DOHH2 (cell line): ENCODE measurements at regions not wholly inside any gene's neighbourhood (a gene's known extent, or its start where the extent isn't known, plus 50 kb on each side); places are given as distances from the start of the nearest gene placed in this dataset.

Experiments used
- H3F3A ChIP-seq: fragments of 200-600 bp; sonication (generic), shearing (Covaris generic); 2 replicates; pipeline ENCODE4 v1.6.0; 2016; ENCODE audit warnings: antibody characterized with exemption, mild to moderate bottlenecking; ENCODE audit not compliant: control insufficient read depth, insufficient read depth
- H3K27ac ChIP-seq: fragments of 200-600 bp; sonication (generic); 2 replicates; pipeline ENCODE4 v1.5.1; 2014; ENCODE audit warnings: low read depth, mild to moderate bottlenecking, low read length, moderate library complexity
- H3K27me3 ChIP-seq: fragments of 200-600 bp; sonication (generic); 2 replicates; pipeline ENCODE4 v1.6.1; 2014; ENCODE audit warnings: mild to moderate bottlenecking, low read length, mixed read lengths; ENCODE audit not compliant: control insufficient read depth
- H3K36me3 ChIP-seq: fragments of 200-600 bp; sonication (generic); 2 replicates; pipeline ENCODE4 v1.6.1; 2014; ENCODE audit warnings: mild to moderate bottlenecking, low read length, moderate library complexity, mixed read lengths; ENCODE audit not compliant: control insufficient read depth
- H3K4me1 ChIP-seq: fragments of 200-600 bp; sonication (generic); 2 replicates; pipeline ENCODE4 v1.6.1; 2014; ENCODE audit warnings: mild to moderate bottlenecking, low read length, mixed read lengths; ENCODE audit not compliant: control insufficient read depth
- H3K4me2 ChIP-seq: fragments of 200-600 bp; sonication (generic); 2 replicates; pipeline ENCODE4 v1.6.0; 2014; ENCODE audit warnings: mild to moderate bottlenecking, low read length, moderate library complexity
- H3K4me3 ChIP-seq: fragments of 200-600 bp; sonication (generic); 2 replicates; pipeline ENCODE4 v1.5.1; 2014; ENCODE audit warnings: mild to moderate bottlenecking, low read length, mixed read lengths
- H3K79me2 ChIP-seq: fragments of 200-600 bp; sonication (generic); 2 replicates; pipeline ENCODE4 v1.6.1; 2014; ENCODE audit warnings: mild to moderate bottlenecking, low read length, mixed read lengths; ENCODE audit not compliant: control insufficient read depth
- H3K9me2 ChIP-seq: fragments of 200-600 bp; sonication (generic); replicated peaks from 2 replicates; pipeline ENCODE4 v1.6.1; 2014; ENCODE audit warnings: mild to moderate bottlenecking, low read length, mixed read lengths; ENCODE audit not compliant: control insufficient read depth
- H3K9me3 ChIP-seq: fragments of 200-600 bp; sonication (generic); 2 replicates; pipeline ENCODE4 v1.6.1; 2014; ENCODE audit warnings: antibody characterized with exemption, low read length, mixed read lengths; ENCODE audit not compliant: control insufficient read depth, insufficient read depth
- H4K20me1 ChIP-seq: fragments of 200-600 bp; sonication (generic); 2 replicates; pipeline ENCODE4 v1.6.0; 2014; ENCODE audit warnings: low read depth, mild to moderate bottlenecking, antibody characterized with exemption, low read length, moderate library complexity; ENCODE audit not compliant: control insufficient read depth, insufficient read depth
- CTCF ChIP-seq: fragments of 200-600 bp; sonication (generic); IDR thresholded peaks from one replicate; pipeline ENCODE4 v1.5.1; 2014; ENCODE audit warnings: antibody characterized with exemption, mild to moderate bottlenecking, low read depth, low read length; ENCODE audit not compliant: poor library complexity, severe bottlenecking
- EZH2phosphoT487 ChIP-seq: fragments of 200-600 bp; sonication (generic); IDR thresholded peaks from 2 replicates; pipeline ENCODE4 v1.6.1; 2017; ENCODE audit warnings: borderline replicate concordance, mild to moderate bottlenecking, antibody characterized with exemption, low read length, moderate library complexity, mixed read lengths

- no peak overlapping the region for H3K4me3 ChIP-seq
- H3K9me3 ChIP-seq = no peaks in the 10 kb centered on the region
- H3K4me1 ChIP-seq = no peaks in the 10 kb centered on the region
- no peak overlapping the region for H3K4me2 ChIP-seq
- no peaks in the 10 kb centered on the region for H3F3A ChIP-seq
- TF ChIP-seq CTCF (no peak), EZH2phosphoT487 (no peak)
- no peaks in the 10 kb centered on the region for H3K27me3 ChIP-seq
- H3K27ac ChIP-seq = no peak overlapping the region
- H3K79me2 ChIP-seq = no peaks in the 10 kb centered on the region
- no peaks in the 10 kb centered on the region for H3K9me2 ChIP-seq
- H4K20me1 ChIP-seq = no peaks in the 10 kb centered on the region
- H3K36me3 ChIP-seq = no peaks in the 10 kb centered on the region
Measured at GRCh38 chrY:8063973-8064372, 1152.4 kb upstream of the AMELY start.

GRCh38 chrY:8058613-8059012, 1147.1 kb upstream of the AMELY start:
- no peak overlapping the region for H3K4me2 ChIP-seq
- no peaks in the 10 kb centered on the region for H3K27me3 ChIP-seq
- H3K27ac ChIP-seq = no peak overlapping the region
- H3K79me2 ChIP-seq = no peaks in the 10 kb centered on the region
- no peaks in the 10 kb centered on the region for H3K36me3 ChIP-seq
- H3K4me3 ChIP-seq = no peak overlapping the region
- TF ChIP-seq EZH2phosphoT487 (no peak), CTCF (no peak)
- H3K9me2 ChIP-seq = no peaks in the 10 kb centered on the region
- H4K20me1 ChIP-seq = no peaks in the 10 kb centered on the region
- H3K9me3 ChIP-seq = no peaks in the 10 kb centered on the region
- no peaks in the 10 kb centered on the region for H3K4me1 ChIP-seq
- H3F3A ChIP-seq = no peaks in the 10 kb centered on the region

GRCh38 chrY:8051340-8051739, 1139.8 kb upstream of the AMELY start:
- no peaks in the 10 kb centered on the region for H3F3A ChIP-seq
- H3K4me2 ChIP-seq = no peak overlapping the region
- H3K79me2 ChIP-seq = no peaks in the 10 kb centered on the region
- H3K4me1 ChIP-seq = no peaks in the 10 kb centered on the region
- no peaks in the 10 kb centered on the region for H4K20me1 ChIP-seq
- no peak overlapping the region for H3K4me3 ChIP-seq
- H3K27ac ChIP-seq = no peak overlapping the region
- TF ChIP-seq CTCF (no peak), EZH2phosphoT487 (no peak)
- no peaks in the 10 kb centered on the region for H3K36me3 ChIP-seq
- H3K9me2 ChIP-seq = no peaks in the 10 kb centered on the region
- no peaks in the 10 kb centered on the region for H3K9me3 ChIP-seq
- no peaks in the 10 kb centered on the region for H3K27me3 ChIP-seq

- no peaks in the 10 kb centered on the region for H3K79me2 ChIP-seq
- H3K36me3 ChIP-seq = no peaks in the 10 kb centered on the region
- TF ChIP-seq CTCF (no peak), EZH2phosphoT487 (no peak)
- no peak overlapping the region for H3K27ac ChIP-seq
- H3K4me3 ChIP-seq = no peak overlapping the region
- no peaks in the 10 kb centered on the region for H3K27me3 ChIP-seq
- no peaks in the 10 kb centered on the region for H3K4me1 ChIP-seq
- H3K9me3 ChIP-seq = no peaks in the 10 kb centered on the region
- no peaks in the 10 kb centered on the region for H3K9me2 ChIP-seq
- H3K4me2 ChIP-seq = no peak overlapping the region
- H4K20me1 ChIP-seq = no peaks in the 10 kb centered on the region
- no peaks in the 10 kb centered on the region for H3F3A ChIP-seq
Measured at GRCh38 chrY:8041238-8041637, 1129.7 kb upstream of the AMELY start.
